Epithelial cell of esophagus (primary cell): ENCODE measurements at regions not wholly inside any gene's neighbourhood (a gene's known extent, or its start where the extent isn't known, plus 50 kb on each side); places are given as distances from the start of the nearest gene placed in this dataset.

ENCODE experiments used
- DNase-seq: peaks from one replicate; pipeline ENCODE4 v3.0.0; 2010; ENCODE audit warnings: low read depth
- H3K4me3 ChIP-seq: 2 replicates; pipeline ENCODE4 v1.5.1; 2011; ENCODE audit warnings: mild to moderate bottlenecking, low read length, control low read depth
- CTCF ChIP-seq: IDR thresholded peaks from 2 replicates; pipeline ENCODE4 v1.5.1; 2011; ENCODE audit warnings: low read depth, mild to moderate bottlenecking, low read length, control low read depth, inconsistent platforms; ENCODE audit not compliant: insufficient read depth; ENCODE audit errors: missing control alignments

- H3K4me3 ChIP-seq: no peak overlapping the region
- no peak for DNase-seq
- no peak for TF ChIP-seq CTCF
Observed at GRCh38 chr16:85535352-85536072, 77.6 kb upstream of the GSE1 start.

- TF ChIP-seq CTCF: no peak
- no peak for DNase-seq
- H3K4me3 ChIP-seq: no peak overlapping the region
Observed at GRCh38 chr16:85536073-85536410, 77.1 kb upstream of the GSE1 start.

DNA sequence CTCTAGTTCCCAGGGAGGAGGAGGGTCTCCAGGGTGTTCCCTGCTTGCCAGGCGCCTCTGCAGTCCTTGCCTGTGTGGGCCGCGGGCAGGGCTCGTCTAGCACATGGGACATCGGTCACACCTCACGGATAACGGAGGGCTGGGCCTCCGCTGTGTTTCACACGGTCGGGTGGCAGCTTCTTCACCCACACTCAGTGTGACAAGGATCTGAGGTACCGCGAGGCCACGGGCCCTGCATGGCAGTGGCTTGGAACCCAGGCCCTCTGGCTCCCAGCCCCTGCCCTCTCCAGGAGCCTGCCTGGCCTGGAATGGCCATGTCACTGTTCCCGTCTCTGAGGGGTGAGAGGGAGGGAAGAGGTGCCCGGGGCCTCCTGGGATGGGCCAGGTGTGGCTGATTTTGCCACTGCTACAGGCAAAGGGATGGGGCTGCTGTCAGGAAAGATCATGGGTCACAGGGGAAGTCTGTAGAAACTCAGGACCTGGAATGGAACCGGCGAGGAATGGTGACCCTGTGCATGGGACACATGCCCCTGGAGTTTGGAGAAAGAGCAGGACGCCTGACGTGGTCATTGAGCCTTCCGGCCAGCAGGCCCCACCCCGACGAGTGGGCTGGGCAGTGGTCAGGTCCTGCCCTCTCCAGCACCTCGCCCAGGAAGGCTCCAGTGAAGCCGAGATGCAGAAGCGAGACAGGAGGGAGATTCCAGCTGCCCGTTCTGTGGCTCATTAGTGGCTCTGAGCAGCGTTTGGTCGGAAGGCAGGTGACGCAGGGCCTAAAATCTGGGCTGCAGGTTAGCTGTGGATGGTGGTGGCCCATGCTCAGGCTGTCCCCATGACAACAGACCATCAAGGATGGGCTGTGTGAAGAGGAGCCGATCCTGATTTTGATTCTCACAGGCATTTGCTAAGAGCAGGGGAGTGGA, 76.5 kb upstream of the GSE1 start:
- no peak overlapping the region for H3K4me3 ChIP-seq
- no peak for DNase-seq

DNA sequence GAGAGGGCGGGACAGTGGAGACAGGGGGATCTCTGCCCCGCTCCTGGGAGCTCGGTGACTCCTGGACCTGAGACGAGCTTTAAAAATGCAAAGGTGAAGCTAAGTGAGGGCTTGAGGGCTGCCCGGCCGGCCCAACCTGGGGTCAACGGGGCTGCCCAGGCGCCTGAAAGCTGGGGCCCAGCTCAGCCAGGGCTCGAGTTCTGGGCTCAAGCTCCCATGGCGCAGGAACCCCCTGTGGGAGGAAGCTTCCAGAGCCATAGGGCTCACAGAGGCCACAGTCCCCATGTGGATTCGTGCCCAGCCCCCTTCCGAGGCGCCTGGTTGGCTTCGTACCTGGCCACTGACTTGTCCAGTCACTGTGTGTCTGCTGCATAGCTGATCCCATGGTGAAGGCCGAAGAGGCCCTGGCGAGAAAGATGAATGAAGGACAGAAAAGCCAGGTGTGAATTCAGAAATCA, 75.8 kb upstream of the GSE1 start:
- H3K4me3 ChIP-seq: no peak overlapping the region
- TF ChIP-seq CTCF: no peak
- DNase-seq: no peak

More for the DNA sequence above, 76.5 kb upstream of the GSE1 start:
- TF ChIP-seq CTCF: no peak

DNA sequence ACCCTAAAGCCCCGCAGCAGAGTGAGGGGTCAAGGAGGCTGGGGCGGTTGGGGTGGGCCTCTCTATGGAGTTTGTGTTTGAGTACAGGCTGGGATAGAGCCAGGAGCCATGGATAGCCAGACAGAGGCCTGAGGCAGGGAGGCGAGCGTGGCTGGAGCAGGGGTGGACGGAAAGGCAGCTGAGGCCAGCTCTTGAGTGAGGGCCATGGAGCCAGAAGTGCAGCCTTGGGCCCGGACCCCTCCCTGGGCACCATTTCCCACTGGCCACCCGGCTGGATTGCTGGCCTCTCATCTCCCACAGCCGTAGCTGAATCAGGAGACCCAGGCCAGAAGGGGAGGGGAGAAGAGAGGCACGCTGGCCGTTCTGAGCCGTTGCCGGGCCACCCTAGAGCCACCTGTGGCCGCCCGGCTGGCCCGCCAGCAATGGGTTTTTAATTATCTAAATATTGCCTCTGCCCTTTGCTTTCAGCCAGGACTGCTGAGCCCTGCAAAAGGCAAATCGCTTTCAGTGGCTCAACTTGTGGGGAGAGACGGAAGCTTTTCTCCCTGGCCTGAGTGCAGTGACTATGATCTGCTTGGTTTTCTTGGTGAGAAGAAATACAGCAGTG, 75.2 kb upstream of the GSE1 start:
- TF ChIP-seq CTCF: no peak
- no peak overlapping the region for H3K4me3 ChIP-seq
- no peak for DNase-seq

DNA sequence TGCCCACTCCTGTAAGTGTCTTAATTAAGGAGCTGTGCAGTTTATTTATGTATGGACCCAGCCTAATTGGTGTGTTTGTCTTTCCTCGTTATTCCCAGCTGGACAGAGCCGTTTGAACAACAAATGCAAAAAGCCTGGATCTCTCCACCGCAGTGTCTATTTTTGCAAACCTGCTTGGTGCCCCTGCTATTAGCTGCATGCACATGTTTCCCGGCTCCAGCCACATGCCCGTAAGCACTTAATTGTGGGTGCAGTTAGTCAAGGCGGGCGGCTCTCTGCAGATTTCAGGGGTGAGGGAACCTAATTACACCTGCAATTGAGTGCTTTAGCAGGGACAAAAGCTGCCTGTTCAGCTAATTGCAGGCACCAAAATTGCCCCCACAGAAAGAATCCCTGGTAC, 74.0 kb upstream of the GSE1 start:
- TF ChIP-seq CTCF: no peak
- H3K4me3 ChIP-seq: no peak overlapping the region
- DNase-seq: no peak
